Erythroblast (primary cell): ENCODE measurements at regions not wholly inside any gene's neighbourhood (a gene's known extent, or its start where the extent isn't known, plus 50 kb on each side); places are given as distances from the start of the nearest gene placed in this dataset.

ENCODE experiments used
- GATA1 ChIP-seq: IDR thresholded peaks from 2 replicates; pipeline ENCODE4 v1.6.1; 2011; ENCODE audit warnings: low read depth, mild to moderate bottlenecking, control low read depth, low read length, moderate library complexity
- POLR2A ChIP-seq: IDR thresholded peaks from 2 replicates; pipeline ENCODE4 v1.6.1; 2011; ENCODE audit warnings: mild to moderate bottlenecking, low read length

GRCh38 chr2:136342138-136342537 lies 224.2 kb upstream of the CXCR4 start:
- no peak for TF ChIP-seq POLR2A
- no peak for TF ChIP-seq GATA1
